Neural progenitor cell (in vitro differentiated cells): ENCODE measurements at regions not wholly inside any gene's neighbourhood (a gene's known extent, or its start where the extent isn't known, plus 50 kb on each side); places are given as distances from the start of the nearest gene placed in this dataset.
A peak's percentile ranks its signal among the peaks of the same experiment; 100 is the strongest.

ENCODE experiments used
- DNase-seq: peaks from one replicate; pipeline ENCODE4 v3.0.0-alpha.2; 2016; ENCODE audit warnings: low spot score
- H2AFZ ChIP-seq: fragments of 200-600 bp; sonication (generic); replicated peaks from 2 replicates; pipeline ENCODE4 v1.6.1; 2016; ENCODE audit warnings: antibody characterized with exemption
- H3F3A ChIP-seq: fragments of 200-600 bp; sonication (generic); 2 replicates; pipeline ENCODE4 v1.6.1; 2016; ENCODE audit warnings: antibody characterized with exemption, low read depth
- H3K27ac ChIP-seq: fragments of 200-600 bp; sonication (generic); 2 replicates; pipeline ENCODE4 v1.5.1; 2016; ENCODE audit warnings: mild to moderate bottlenecking
- H3K27me3 ChIP-seq: fragments of 200-600 bp; sonication (generic); 2 replicates; pipeline ENCODE4 v1.6.1; 2016; ENCODE audit warnings: mild to moderate bottlenecking, moderate library complexity
- H3K36me3 ChIP-seq: fragments of 200-600 bp; sonication (generic); 2 replicates; pipeline ENCODE4 v1.5.1; 2016
- H3K4me1 ChIP-seq: fragments of 200-600 bp; sonication (generic); 2 replicates; pipeline ENCODE4 v1.6.1; 2016; ENCODE audit warnings: mixed run types
- H3K4me2 ChIP-seq: fragments of 200-600 bp; sonication (generic); 2 replicates; pipeline ENCODE4 v1.6.1; 2016
- H3K4me3 ChIP-seq: fragments of 200-600 bp; sonication (generic); 2 replicates; pipeline ENCODE4 v1.5.1; 2016
- H3K79me2 ChIP-seq: fragments of 200-600 bp; sonication (generic); 2 replicates; pipeline ENCODE4 v1.6.1; 2016; ENCODE audit warnings: low read depth
- H3K9ac ChIP-seq: fragments of 200-600 bp; sonication (generic); 2 replicates; pipeline ENCODE4 v1.6.1; 2016
- H3K9me3 ChIP-seq: fragments of 200-600 bp; sonication (generic); 2 replicates; pipeline ENCODE4 v1.5.1; 2016; ENCODE audit warnings: low read depth
- H4K20me1 ChIP-seq: fragments of 200-600 bp; sonication (generic); 2 replicates; pipeline ENCODE4 v1.6.1; 2016; ENCODE audit warnings: low read depth
- H3K27ac Mint-ChIP-seq: 3 replicates; pipeline ENCODE4 v1.8.0; 2021; ENCODE audit warnings: mixed read lengths
- H3K27me3 Mint-ChIP-seq: 2 replicates; pipeline ENCODE4 v1.8.0; 2022; ENCODE audit warnings: low read depth, mild to moderate bottlenecking, inconsistent platforms, moderate library complexity, mixed read lengths; ENCODE audit not compliant: insufficient read depth
- H3K36me3 Mint-ChIP-seq: 3 replicates; pipeline ENCODE4 v1.8.0; 2021; ENCODE audit warnings: mixed read lengths
- H3K4me1 Mint-ChIP-seq: 3 replicates; pipeline ENCODE4 v1.8.0; 2021; ENCODE audit warnings: mixed read lengths
- H3K4me3 Mint-ChIP-seq: 3 replicates; pipeline ENCODE4 v1.8.0; 2021; ENCODE audit warnings: mild to moderate bottlenecking, moderate library complexity, mixed read lengths
- H3K9me3 Mint-ChIP-seq: 3 replicates; pipeline ENCODE4 v1.8.0; 2020; ENCODE audit warnings: mixed read lengths
- EZH2 ChIP-seq: fragments of 200-600 bp; sonication (generic); IDR thresholded peaks from 2 replicates; pipeline ENCODE4 v1.6.1; 2017; ENCODE audit warnings: antibody characterized with exemption, mild to moderate bottlenecking, moderate library complexity
- EZH2phosphoT487 ChIP-seq: fragments of 200-600 bp; sonication (generic); IDR thresholded peaks from 2 replicates; pipeline ENCODE4 v1.6.1; 2017; ENCODE audit warnings: antibody characterized with exemption
- TF ChIP-seq, protein P1 (sequence below): fragments of 200-600 bp; sonication (generic); IDR thresholded peaks from 2 replicates; pipeline ENCODE4 v1.5.1; 2017; ENCODE audit warnings: antibody characterized with exemption, mild to moderate bottlenecking

DNA sequence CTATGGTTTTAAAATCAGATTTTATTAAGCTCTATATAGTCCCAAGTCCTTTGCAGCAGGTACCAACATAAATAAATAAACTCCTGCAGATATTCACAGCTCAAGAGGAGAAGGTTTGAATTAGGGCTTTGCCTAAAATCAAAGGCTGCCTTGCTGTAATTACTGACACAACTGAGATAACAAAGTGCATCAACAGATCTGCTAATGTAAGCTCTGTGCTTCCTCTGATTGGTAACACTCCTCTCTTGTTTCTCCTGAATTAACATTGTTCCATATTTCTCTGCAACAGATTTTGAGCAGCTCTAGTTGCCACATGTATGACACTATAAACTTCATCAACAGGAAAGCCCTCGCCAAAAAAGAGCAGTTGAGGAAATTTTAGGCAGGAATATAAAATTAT lies 193.6 kb downstream of the SLC39A8 start:
- H2AFZ ChIP-seq: no peak overlapping the region
- H3K9me3 ChIP-seq: no peaks in the 10 kb centered on the region
- no peaks in the 10 kb centered on the region for H4K20me1 ChIP-seq
- peaks cover 2% of the 10 kb centered on the region for H3K9me3 Mint-ChIP-seq
- no peaks in the 10 kb centered on the region for H3F3A ChIP-seq
- H3K4me1 ChIP-seq: peaks cover 15% of the 10 kb centered on the region
- H3K36me3 Mint-ChIP-seq: no peaks in the 10 kb centered on the region
- peak overlapping the region; percentile 26 for H3K27ac Mint-ChIP-seq
- no peaks in the 10 kb centered on the region for H3K36me3 ChIP-seq
- no peak overlapping the region for H3K9ac ChIP-seq
- no peaks in the 10 kb centered on the region for H3K27me3 ChIP-seq
- no peaks in the 10 kb centered on the region for H3K27me3 Mint-ChIP-seq
- H3K4me2 ChIP-seq: peak overlapping the region; percentile 60
- peaks cover 8% of the 10 kb centered on the region for H3K4me1 Mint-ChIP-seq
- DNase-seq: no peak
- no peaks in the 10 kb centered on the region for H3K79me2 ChIP-seq
- TF ChIP-seq EZH2 (no peak), EZH2phosphoT487 (no peak)
- TF ChIP-seq, protein P1, sequence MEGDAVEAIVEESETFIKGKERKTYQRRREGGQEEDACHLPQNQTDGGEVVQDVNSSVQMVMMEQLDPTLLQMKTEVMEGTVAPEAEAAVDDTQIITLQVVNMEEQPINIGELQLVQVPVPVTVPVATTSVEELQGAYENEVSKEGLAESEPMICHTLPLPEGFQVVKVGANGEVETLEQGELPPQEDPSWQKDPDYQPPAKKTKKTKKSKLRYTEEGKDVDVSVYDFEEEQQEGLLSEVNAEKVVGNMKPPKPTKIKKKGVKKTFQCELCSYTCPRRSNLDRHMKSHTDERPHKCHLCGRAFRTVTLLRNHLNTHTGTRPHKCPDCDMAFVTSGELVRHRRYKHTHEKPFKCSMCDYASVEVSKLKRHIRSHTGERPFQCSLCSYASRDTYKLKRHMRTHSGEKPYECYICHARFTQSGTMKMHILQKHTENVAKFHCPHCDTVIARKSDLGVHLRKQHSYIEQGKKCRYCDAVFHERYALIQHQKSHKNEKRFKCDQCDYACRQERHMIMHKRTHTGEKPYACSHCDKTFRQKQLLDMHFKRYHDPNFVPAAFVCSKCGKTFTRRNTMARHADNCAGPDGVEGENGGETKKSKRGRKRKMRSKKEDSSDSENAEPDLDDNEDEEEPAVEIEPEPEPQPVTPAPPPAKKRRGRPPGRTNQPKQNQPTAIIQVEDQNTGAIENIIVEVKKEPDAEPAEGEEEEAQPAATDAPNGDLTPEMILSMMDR: no peak
- no peak overlapping the region for H3K4me3 Mint-ChIP-seq
- no peak overlapping the region for H3K4me3 ChIP-seq
- H3K27ac ChIP-seq: peak overlapping the region; percentile 44

DNA sequence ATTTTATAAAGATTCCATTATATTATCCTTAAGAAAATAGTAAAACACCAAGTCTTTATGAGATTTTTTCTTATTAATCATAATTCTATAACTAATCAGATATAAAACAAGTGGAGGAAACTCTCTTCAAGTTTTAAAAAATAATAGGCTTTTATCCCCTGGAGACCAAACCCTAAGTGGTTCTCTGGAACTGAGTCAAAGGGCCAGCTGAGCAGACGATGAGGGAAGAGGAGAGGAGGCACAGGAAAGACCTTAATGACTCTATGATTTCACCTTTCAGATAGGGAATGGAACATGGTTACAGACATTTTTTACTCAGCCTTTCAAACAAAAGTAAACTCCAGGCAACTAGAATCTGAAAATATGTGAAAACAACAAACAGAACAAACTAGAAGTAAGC lies 201.8 kb downstream of the SLC39A8 start:
- Histone ChIP-seq H3K27me3 (no peaks in the 10 kb centered on the region), H3K27ac (no peak overlapping the region), H4K20me1 (no peaks in the 10 kb centered on the region), H3K9me3 (no peaks in the 10 kb centered on the region), H3K4me2 (no peak overlapping the region), H2AFZ (no peak overlapping the region), H3K36me3 (no peaks in the 10 kb centered on the region), H3K4me3 (no peak overlapping the region), H3K79me2 (no peaks in the 10 kb centered on the region), H3K4me1 (no peaks in the 10 kb centered on the region), H3F3A (no peaks in the 10 kb centered on the region), H3K9ac (no peak overlapping the region)
- no peaks in the 10 kb centered on the region for H3K4me1 Mint-ChIP-seq
- no peak overlapping the region for H3K4me3 Mint-ChIP-seq
- H3K27ac Mint-ChIP-seq: no peak overlapping the region
- no peaks in the 10 kb centered on the region for H3K9me3 Mint-ChIP-seq
- H3K36me3 Mint-ChIP-seq: no peaks in the 10 kb centered on the region
- no peak for DNase-seq
- peaks cover 2% of the 10 kb centered on the region for H3K27me3 Mint-ChIP-seq
- TF ChIP-seq, protein P1: no peak
- TF ChIP-seq EZH2 (no peak), EZH2phosphoT487 (no peak)

DNA sequence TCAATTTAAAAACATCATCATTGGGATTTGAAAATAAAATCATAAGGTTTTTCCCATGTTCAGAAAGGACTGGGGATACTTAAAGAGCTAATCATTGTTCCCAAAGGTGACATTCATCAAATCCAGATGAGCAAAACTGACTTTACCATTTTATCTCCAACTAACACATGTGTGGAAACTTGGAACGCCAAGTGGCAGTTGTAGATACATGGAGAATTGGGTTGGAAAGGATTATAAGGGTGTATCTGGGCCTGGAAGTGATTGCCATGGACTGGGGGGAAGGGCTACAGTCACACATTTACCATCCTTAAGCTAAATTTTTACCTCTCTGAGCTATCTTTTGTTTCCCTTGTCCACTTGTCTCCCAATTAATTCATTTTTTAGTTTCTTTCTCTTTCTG lies 203.4 kb downstream of the SLC39A8 start:
- no peak overlapping the region for H3K4me3 Mint-ChIP-seq
- H3K27me3 Mint-ChIP-seq: peaks cover 2% of the 10 kb centered on the region
- H3K36me3 Mint-ChIP-seq: no peaks in the 10 kb centered on the region

More for the DNA sequence above, 203.4 kb downstream of the SLC39A8 start:
- Histone ChIP-seq H3K4me3 (no peak overlapping the region), H3K4me1 (no peaks in the 10 kb centered on the region), H4K20me1 (no peaks in the 10 kb centered on the region), H3K36me3 (no peaks in the 10 kb centered on the region), H3K9me3 (no peaks in the 10 kb centered on the region), H3F3A (no peaks in the 10 kb centered on the region), H3K9ac (no peak overlapping the region), H3K27ac (no peak overlapping the region), H2AFZ (no peak overlapping the region), H3K4me2 (no peak overlapping the region), H3K79me2 (no peaks in the 10 kb centered on the region), H3K27me3 (no peaks in the 10 kb centered on the region)
- Mint-ChIP-seq H3K27ac (no peak overlapping the region), H3K4me1 (no peaks in the 10 kb centered on the region), H3K9me3 (no peaks in the 10 kb centered on the region)
- DNase-seq: no peak
- TF ChIP-seq, protein P1: no peak
- TF ChIP-seq EZH2 (no peak), EZH2phosphoT487 (no peak)
